ENCODE measurements at regions not wholly inside any gene's neighbourhood (a gene's known extent, or its start where the extent isn't known, plus 50 kb on each side); places are given as distances from the start of the nearest gene placed in this dataset.

DNA sequence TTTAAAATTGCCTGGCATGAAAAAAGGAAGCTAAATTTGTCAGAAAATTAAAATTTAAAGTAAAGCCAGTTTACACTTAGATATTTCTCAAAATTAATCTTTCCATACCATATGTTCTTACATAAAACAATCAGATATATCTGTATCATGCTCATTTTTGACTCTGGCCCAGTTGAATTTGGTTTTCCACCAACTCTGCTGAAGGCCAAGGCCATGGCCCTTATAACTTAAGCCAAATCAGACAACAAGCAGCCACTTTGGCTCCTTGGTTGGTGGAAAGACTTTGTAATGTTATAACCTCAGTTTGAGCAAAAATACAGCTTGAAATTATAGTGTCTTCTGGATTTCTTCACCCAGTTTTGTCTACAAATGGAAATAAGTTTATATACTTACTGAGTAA is 97.3 kb downstream of the CENPW start:
- H3K9me3 ChIP-seq (ENCODE audit: low read depth): no peaks in the 10 kb centered on the region

DNA sequence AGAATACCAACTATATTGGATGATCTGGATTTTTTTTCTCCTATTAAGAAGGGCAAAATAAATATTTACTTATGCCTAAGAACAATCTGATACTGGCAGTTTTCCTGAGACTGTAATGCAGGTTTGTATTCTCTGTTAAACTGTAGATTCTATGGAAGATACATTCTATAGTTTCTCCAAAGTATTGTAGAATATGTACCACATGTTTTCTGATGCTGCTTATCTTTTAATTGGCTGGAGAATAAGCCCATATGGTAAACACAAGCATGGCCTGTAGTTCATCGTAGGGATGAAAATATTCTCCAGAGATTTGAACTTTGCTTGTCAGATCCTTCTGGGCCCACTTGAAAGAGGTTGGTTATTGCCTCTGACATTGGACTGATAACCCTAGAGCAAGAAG is 99.1 kb downstream of the CENPW start:
- TF ChIP-seq CTCF (IDR thresholded peaks at IDR 0.05; ENCODE audit: low read depth, low read length): no peak
- DNase-seq (ENCODE audit: low read depth in 1 of 2, low spot score in 1 of 2): no peak
- H3K36me3 ChIP-seq: no peaks in the 10 kb centered on the region
- no peak overlapping the region for H3K4me3 ChIP-seq
- H3K27me3 ChIP-seq: no peaks in the 10 kb centered on the region
- no peaks in the 10 kb centered on the region for H3K4me1 ChIP-seq (ENCODE audit: low read depth)
- no peak overlapping the region for H3K27ac ChIP-seq
- no peaks in the 10 kb centered on the region for H3K9me3 ChIP-seq (ENCODE audit: low read depth)

More for the DNA sequence above, 97.3 kb downstream of the CENPW start:
- Histone ChIP-seq H3K36me3 (no peaks in the 10 kb centered on the region), H3K4me3 (no peak overlapping the region), H3K27me3 (no peaks in the 10 kb centered on the region), H3K4me1 (ENCODE audit: low read depth) (no peaks in the 10 kb centered on the region), H3K27ac (no peak overlapping the region)
- no peak for TF ChIP-seq CTCF (IDR thresholded peaks at IDR 0.05; ENCODE audit: low read depth, low read length)
- DNase-seq (ENCODE audit: low read depth in 1 of 2, low spot score in 1 of 2): no peak

DNA sequence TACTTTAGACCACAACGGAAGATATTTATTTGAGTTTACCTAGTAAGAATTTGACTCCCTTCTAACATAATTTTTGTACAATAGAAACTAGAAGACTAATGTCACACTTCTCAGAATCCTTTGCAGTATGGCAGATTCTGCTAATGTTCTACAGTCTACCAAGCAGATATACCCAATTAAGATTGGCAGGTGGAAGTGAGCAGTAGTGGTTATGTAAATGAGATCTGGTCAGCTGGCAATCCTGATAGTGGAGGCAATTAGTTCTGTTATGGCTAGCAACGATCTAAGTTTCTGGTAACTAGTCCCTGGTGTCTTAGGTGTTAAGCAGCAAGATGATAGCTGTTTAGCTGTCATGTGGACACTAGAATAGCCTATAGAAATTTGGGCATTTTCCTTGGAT is 101.0 kb downstream of the CENPW start:
- H3K9me3 ChIP-seq (ENCODE audit: low read depth): no peaks in the 10 kb centered on the region
- H3K4me3 ChIP-seq: no peak overlapping the region
- H3K27ac ChIP-seq: no peak overlapping the region
- no peaks in the 10 kb centered on the region for H3K36me3 ChIP-seq
- no peaks in the 10 kb centered on the region for H3K4me1 ChIP-seq (ENCODE audit: low read depth)
- no peaks in the 10 kb centered on the region for H3K27me3 ChIP-seq
- no peak for TF ChIP-seq CTCF (IDR thresholded peaks at IDR 0.05; ENCODE audit: low read depth, low read length)
- DNase-seq (ENCODE audit: low read depth in 1 of 2, low spot score in 1 of 2): no peak

DNA sequence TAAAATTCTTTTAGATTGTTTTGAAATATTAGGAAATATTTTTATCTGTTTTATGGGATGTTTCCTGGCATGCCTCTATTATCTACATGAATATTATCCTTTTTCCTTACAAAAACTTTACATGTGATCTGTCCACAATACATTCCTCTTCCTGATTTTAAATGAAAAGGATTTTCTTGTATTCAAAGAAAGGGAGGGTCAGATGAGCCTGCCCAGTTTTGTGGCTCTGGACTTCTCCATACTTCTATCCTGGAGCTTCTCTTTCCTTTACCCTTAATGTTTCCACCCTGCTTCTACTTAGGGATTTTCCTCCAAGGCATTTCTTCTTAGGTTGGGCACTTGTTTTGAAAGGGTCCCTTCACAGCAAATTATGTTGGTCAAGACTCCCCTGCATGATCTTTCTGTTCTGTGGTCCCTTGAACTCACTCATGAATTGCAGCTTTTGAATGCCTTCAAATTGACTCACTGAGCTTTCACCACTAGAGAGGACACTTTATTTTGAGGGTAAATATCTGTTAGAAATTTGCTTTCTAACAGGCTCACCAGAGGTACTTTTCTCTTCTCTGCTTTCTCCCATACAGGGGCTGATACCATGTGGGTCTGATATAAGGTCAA is 104.9 kb downstream of the CENPW start:
- Histone ChIP-seq H3K4me3 (no peak overlapping the region), H3K36me3 (no peaks in the 10 kb centered on the region), H3K27ac (no peak overlapping the region), H3K9me3 (ENCODE audit: low read depth) (no peaks in the 10 kb centered on the region), H3K27me3 (no peaks in the 10 kb centered on the region), H3K4me1 (ENCODE audit: low read depth) (no peaks in the 10 kb centered on the region)
- no peak for TF ChIP-seq CTCF (IDR thresholded peaks at IDR 0.05; ENCODE audit: low read depth, low read length)
- no peak for DNase-seq (ENCODE audit: low read depth in 1 of 2, low spot score in 1 of 2)

DNA sequence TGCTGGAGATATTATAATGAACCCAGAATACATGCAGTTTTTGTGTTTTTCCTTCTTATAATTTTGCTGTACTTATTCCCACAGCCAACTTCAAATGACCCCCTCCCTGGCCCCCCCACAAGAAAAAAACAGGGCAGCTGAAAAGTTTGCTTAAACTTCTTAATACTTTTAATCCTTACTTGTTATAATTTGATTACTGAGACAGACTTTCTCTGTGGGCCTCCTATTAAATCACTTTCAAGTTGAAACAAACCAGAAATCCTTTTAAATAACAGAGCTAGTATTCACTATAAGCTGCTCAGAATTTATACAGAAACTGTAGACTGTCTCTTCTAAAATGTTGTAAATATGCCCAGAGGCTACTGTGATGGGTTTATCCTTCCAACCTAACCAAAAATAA is 106.3 kb downstream of the CENPW start:
- TF ChIP-seq CTCF (IDR thresholded peaks at IDR 0.05; ENCODE audit: low read depth, low read length): no peak
- H3K27me3 ChIP-seq: no peaks in the 10 kb centered on the region
- H3K36me3 ChIP-seq: no peaks in the 10 kb centered on the region
- DNase-seq (ENCODE audit: low read depth in 1 of 2, low spot score in 1 of 2): no peak
- no peaks in the 10 kb centered on the region for H3K9me3 ChIP-seq (ENCODE audit: low read depth)
- no peak overlapping the region for H3K4me3 ChIP-seq
- no peaks in the 10 kb centered on the region for H3K4me1 ChIP-seq (ENCODE audit: low read depth)
- H3K27ac ChIP-seq: no peak overlapping the region

- Histone ChIP-seq H3K27ac (no peak overlapping the region), H3K27me3 (no peaks in the 10 kb centered on the region), H3K9me3 (ENCODE audit: low read depth) (no peaks in the 10 kb centered on the region), H3K4me1 (ENCODE audit: low read depth) (no peaks in the 10 kb centered on the region), H3K4me3 (no peak overlapping the region), H3K36me3 (no peaks in the 10 kb centered on the region)
- no peak for DNase-seq (ENCODE audit: low read depth in 1 of 2, low spot score in 1 of 2)
- TF ChIP-seq CTCF (IDR thresholded peaks at IDR 0.05; ENCODE audit: low read depth, low read length): no peak
Observed at GRCh38 chr6:126447367-126447766, 107.5 kb downstream of the CENPW start.

Measured in cardiac muscle cell (in vitro differentiated cells and primary cell).